B cell (primary cell): ENCODE measurements at regions not wholly inside any gene's neighbourhood (a gene's known extent, or its start where the extent isn't known, plus 50 kb on each side); places are given as distances from the start of the nearest gene placed in this dataset.

Experiments used
- ATAC-seq: fragments of 200-7000 bp; cut with Tn5 transposase; one replicate; pipeline ENCODE4 v1.10.0; 2021; ENCODE audit warnings: low read depth, mild to moderate bottlenecking, moderate number of reproducible peaks, moderate library complexity
- CTCF ChIA-PET: fragments of 350-600 bp; sonication (Branson Sonifier 250); formaldehyde crosslinking; loops from one replicate; lab custom pipeline; 2021; ENCODE audit warnings: antibody characterized with exemption, inconsistent platforms; lab: Charles Lee
- POLR2A ChIA-PET: fragments of 350-600 bp; sonication (Branson Sonifier 250); formaldehyde crosslinking; loops from one replicate; lab custom pipeline; 2021; ENCODE audit warnings: antibody characterized with exemption; lab: Charles Lee
- DNase-seq: peaks from one replicate; pipeline ENCODE4 v3.0.0; 2013
- H2AFZ ChIP-seq: 2 replicates; pipeline ENCODE4 v1.6.1; 2012; ENCODE audit warnings: mild to moderate bottlenecking, low read depth, low read length; ENCODE audit not compliant: insufficient read depth, poor library complexity, severe bottlenecking
- H3K27ac ChIP-seq, 2 donors: 1 replicate in 1 of 2; 2 replicates in 1 of 2; pipeline ENCODE4 v1.5.1; 2012 to 2013; ENCODE audit warnings: low read length in 2 of 2, mild to moderate bottlenecking in 2 of 2, moderate library complexity in 1 of 2
- H3K27me3 ChIP-seq, 4 experiments: fragments of 200-600 bp in 1 of 4; sonication (generic) in 1 of 4; replicated peaks in 1 of 4; 1 replicate in 2 of 4; 2 replicates in 2 of 4; pipeline versions ENCODE4 v1.6.1 to v1.7.0; 2013 to 2016; ENCODE audit warnings: low read length in 3 of 4, mild to moderate bottlenecking in 2 of 4, mixed read lengths in 1 of 4, moderate library complexity in 1 of 4; ENCODE audit not compliant: insufficient read depth in 4 of 4, control insufficient read depth in 3 of 4; ENCODE audit errors: control extremely low read depth in 1 of 4
- H3K36me3 ChIP-seq, 2 experiments: replicated peaks in 1 of 2; 1 replicate in 1 of 2; 2 replicates in 1 of 2; pipeline versions ENCODE4 v1.6.1 to v1.7.1; 2013; ENCODE audit warnings: low read length in 1 of 2; ENCODE audit not compliant: insufficient read depth in 2 of 2, control insufficient read depth in 1 of 2; ENCODE audit errors: control extremely low read depth in 1 of 2, extremely low read depth in 1 of 2
- H3K4me1 ChIP-seq, 2 donors: fragments of 200-600 bp in 1 of 2; sonication (generic) in 1 of 2; 1 replicate in 1 of 2; 2 replicates in 1 of 2; pipeline versions ENCODE4 v1.5.1 to v1.6.1; 2013 to 2017; ENCODE audit warnings: low read length in 2 of 2; ENCODE audit not compliant: control insufficient read depth in 2 of 2, insufficient read depth in 2 of 2
- H3K4me2 ChIP-seq: replicated peaks from 2 replicates; pipeline ENCODE3; 2012; ENCODE audit warnings: mild to moderate bottlenecking, low read depth, low read length; ENCODE audit not compliant: poor library complexity, severe bottlenecking
- H3K4me3 ChIP-seq, 5 experiments: fragments of 200-600 bp in 1 of 5; sonication (generic) in 1 of 5; 1 replicate in 3 of 5; 2 replicates in 2 of 5; pipeline versions ENCODE4 v1.5.1 to v1.7.0; 2011 to 2016; ENCODE audit warnings: low read length in 4 of 5, mild to moderate bottlenecking in 4 of 5, low read depth in 2 of 5, control low read depth in 1 of 5, moderate library complexity in 1 of 5; ENCODE audit not compliant: insufficient read depth in 1 of 5; ENCODE audit errors: control extremely low read depth in 1 of 5, extremely low read depth in 1 of 5
- H3K79me2 ChIP-seq: fragments of 200-600 bp; sonication (generic); one replicate; pipeline ENCODE4 v1.6.0; 2016; ENCODE audit warnings: low read length; ENCODE audit not compliant: control insufficient read depth, insufficient read depth
- H3K9ac ChIP-seq: fragments of 200-600 bp; sonication (generic); 2 replicates; pipeline ENCODE4 v1.6.1; 2017; ENCODE audit warnings: mild to moderate bottlenecking, low read length, moderate library complexity
- H3K9me3 ChIP-seq, 3 donors: one replicate each; pipeline versions ENCODE4 v1.6.1 to v1.7.1; 2013; ENCODE audit warnings: low read length in 2 of 3; ENCODE audit not compliant: control insufficient read depth in 2 of 3, insufficient read depth in 1 of 3; ENCODE audit errors: control extremely low read depth in 1 of 3
- H4K20me1 ChIP-seq: 2 replicates; pipeline ENCODE4 v1.6.0; 2012; ENCODE audit warnings: mild to moderate bottlenecking, low read length; ENCODE audit not compliant: insufficient read depth, control insufficient read depth, poor library complexity, severe bottlenecking
- H3K27ac Mint-ChIP-seq: one replicate; pipeline ENCODE4 v1.8.0; 2021; ENCODE audit warnings: mixed read lengths
- H3K27me3 Mint-ChIP-seq: one replicate; pipeline ENCODE4 v1.8.0; 2021; ENCODE audit warnings: mixed read lengths
- H3K4me1 Mint-ChIP-seq: one replicate; pipeline ENCODE4 v1.8.0; 2021; ENCODE audit warnings: mixed read lengths
- H3K4me3 Mint-ChIP-seq: one replicate; pipeline ENCODE4 v1.8.0; 2021; ENCODE audit warnings: mixed read lengths
- H3K9me3 Mint-ChIP-seq: one replicate; pipeline ENCODE4 v1.8.0; 2022; ENCODE audit warnings: mixed read lengths; ENCODE audit not compliant: insufficient read depth
- EZH2 ChIP-seq: IDR thresholded peaks from 2 replicates; pipeline ENCODE4 v1.6.1; 2012; ENCODE audit warnings: borderline replicate concordance, low read depth, mild to moderate bottlenecking, moderate library complexity, low read length; ENCODE audit not compliant: insufficient read depth, poor library complexity, severe bottlenecking
- WGBS: methylation state at CpG from one replicate; pipeline ENCODE4 v1.1.5; 2013; ENCODE audit warnings: missing lambda C conversion rate; ENCODE audit not compliant: insufficient coverage; 5-methylcytosine and 5-hydroxymethylcytosine counted together
- intact Hi-C: fragments of 100-400 bp; cut with micrococcal nuclease; formaldehyde crosslinking; loops from one replicate; pipeline ENCODE4 v1.10.0; 2022
- TF ChIP-seq, protein P1 (sequence below): fragments of 200-600 bp; IDR thresholded peaks from one replicate; pipeline ENCODE4 v1.8.0; 2022; ENCODE audit warnings: antibody characterized with exemption, mild to moderate bottlenecking

DNA sequence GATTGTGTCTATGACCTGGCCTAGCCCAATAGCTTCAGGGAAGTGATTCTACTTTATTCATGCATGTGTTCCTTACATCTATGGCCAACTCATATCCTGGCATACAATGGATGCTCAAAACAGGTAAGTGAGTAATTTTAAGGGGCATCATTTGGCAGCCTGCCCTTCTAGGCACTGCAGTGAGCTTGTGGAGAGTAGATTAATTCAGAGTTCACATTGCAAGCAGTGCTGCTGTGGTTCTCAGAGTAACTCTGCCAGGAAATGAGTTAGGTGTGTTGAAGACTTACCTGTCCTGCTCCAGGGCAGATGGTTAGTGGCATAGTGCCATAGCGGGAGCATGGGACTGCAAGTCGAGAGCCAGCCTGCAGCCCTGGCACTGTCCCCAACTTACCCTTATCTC, 158.0 kb downstream of the SCP2D1 start:
- Histone ChIP-seq H3K4me2 (no peak overlapping the region), H3K27me3 (no peaks in the 10 kb centered on the region), H3K4me3 (no peak overlapping the region), H3K9me3 (no peaks in the 10 kb centered on the region), H4K20me1 (no peaks in the 10 kb centered on the region), H3K9ac (no peak overlapping the region), H3K27ac (no peak overlapping the region), H2AFZ (no peak overlapping the region), H3K4me1 (no peaks in the 10 kb centered on the region), H3K79me2 (no peaks in the 10 kb centered on the region), H3K36me3 (no peaks in the 10 kb centered on the region)
- ChIA-PET CTCF (no interaction called here), POLR2A (no interaction called here)
- H3K27me3 Mint-ChIP-seq, result peaks cover 4% of the 10 kb centered on the region
- no peaks in the 10 kb centered on the region for H3K9me3 Mint-ChIP-seq
- no peaks in the 10 kb centered on the region for H3K4me1 Mint-ChIP-seq
- H3K27ac Mint-ChIP-seq, result no peak overlapping the region
- H3K4me3 Mint-ChIP-seq, result no peak overlapping the region
- TF ChIP-seq, protein P1, sequence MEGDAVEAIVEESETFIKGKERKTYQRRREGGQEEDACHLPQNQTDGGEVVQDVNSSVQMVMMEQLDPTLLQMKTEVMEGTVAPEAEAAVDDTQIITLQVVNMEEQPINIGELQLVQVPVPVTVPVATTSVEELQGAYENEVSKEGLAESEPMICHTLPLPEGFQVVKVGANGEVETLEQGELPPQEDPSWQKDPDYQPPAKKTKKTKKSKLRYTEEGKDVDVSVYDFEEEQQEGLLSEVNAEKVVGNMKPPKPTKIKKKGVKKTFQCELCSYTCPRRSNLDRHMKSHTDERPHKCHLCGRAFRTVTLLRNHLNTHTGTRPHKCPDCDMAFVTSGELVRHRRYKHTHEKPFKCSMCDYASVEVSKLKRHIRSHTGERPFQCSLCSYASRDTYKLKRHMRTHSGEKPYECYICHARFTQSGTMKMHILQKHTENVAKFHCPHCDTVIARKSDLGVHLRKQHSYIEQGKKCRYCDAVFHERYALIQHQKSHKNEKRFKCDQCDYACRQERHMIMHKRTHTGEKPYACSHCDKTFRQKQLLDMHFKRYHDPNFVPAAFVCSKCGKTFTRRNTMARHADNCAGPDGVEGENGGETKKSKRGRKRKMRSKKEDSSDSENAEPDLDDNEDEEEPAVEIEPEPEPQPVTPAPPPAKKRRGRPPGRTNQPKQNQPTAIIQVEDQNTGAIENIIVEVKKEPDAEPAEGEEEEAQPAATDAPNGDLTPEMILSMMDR, result no peak
- no peak for TF ChIP-seq EZH2
- no CpG with 5 or more reads among the region's 2 CpGs for WGBS
- no peak for DNase-seq
- intact Hi-C loops, result no loop called here
- no peak for ATAC-seq

DNA sequence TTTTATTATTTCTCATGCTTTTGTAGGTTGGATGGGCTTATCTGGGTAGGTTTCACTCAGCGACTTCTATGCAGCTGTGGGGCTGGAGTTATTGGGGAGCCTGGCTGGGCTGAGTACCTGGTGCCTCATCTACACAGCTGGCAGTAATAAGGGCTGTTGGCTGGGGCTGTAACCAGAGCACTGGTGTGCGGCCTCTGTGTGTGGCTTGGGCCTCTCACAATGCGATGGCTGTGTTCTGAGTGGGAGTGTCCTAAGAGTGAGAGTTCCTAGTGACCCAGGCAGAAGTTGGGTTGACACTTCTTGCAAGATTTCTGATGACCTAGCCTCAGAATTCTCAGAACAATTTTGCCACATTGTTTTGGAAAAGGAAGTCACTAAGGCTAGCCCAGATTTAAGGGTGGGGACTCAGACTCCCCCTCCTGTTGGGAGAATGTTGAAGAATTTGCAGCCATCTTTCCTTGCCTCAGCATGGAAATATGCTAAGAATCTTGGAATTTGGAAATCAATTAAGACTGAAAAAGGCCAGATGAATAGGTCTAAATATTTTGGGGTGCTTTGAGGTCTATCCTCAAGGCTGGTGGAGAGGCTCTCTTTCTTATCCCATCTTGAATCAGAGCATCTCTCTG, 158.8 kb downstream of the SCP2D1 start:
- 100% methylated on average over 3 of the region's 3 CpGs for WGBS
- POLR2A ChIA-PET, result no interaction called here
- no peak overlapping the region for H3K4me3 Mint-ChIP-seq

More for the DNA sequence above, 158.8 kb downstream of the SCP2D1 start:
- no peaks in the 10 kb centered on the region for H3K27me3 ChIP-seq
- H3K9me3 Mint-ChIP-seq, result no peaks in the 10 kb centered on the region
- no peak for TF ChIP-seq EZH2
- TF ChIP-seq, protein P1, result no peak
- H3K4me1 Mint-ChIP-seq, result no peaks in the 10 kb centered on the region
- CTCF ChIA-PET, result no interaction called here
- no peak overlapping the region for H3K27ac ChIP-seq
- no peak overlapping the region for H3K4me2 ChIP-seq
- no peak overlapping the region for H3K9ac ChIP-seq
- no peaks in the 10 kb centered on the region for H3K36me3 ChIP-seq
- no peaks in the 10 kb centered on the region for H3K79me2 ChIP-seq
- DNase-seq, result no peak
- H3K4me1 ChIP-seq, result no peaks in the 10 kb centered on the region
- no peak overlapping the region for H2AFZ ChIP-seq
- ATAC-seq, result no peak
- H3K27me3 Mint-ChIP-seq, result no peaks in the 10 kb centered on the region
- H3K4me3 ChIP-seq, result no peak overlapping the region
- no peaks in the 10 kb centered on the region for H3K9me3 ChIP-seq
- no peaks in the 10 kb centered on the region for H4K20me1 ChIP-seq
- H3K27ac Mint-ChIP-seq, result no peak overlapping the region
- intact Hi-C loops, result no loop called here
